ENCODE measurements at regions not wholly inside any gene's neighbourhood (a gene's known extent, or its start where the extent isn't known, plus 50 kb on each side); places are given as distances from the start of the nearest gene placed in this dataset.

- TF ChIP-seq CTCF (IDR thresholded peaks at IDR 0.05; ENCODE audit: poor library complexity), result no peak
- no peak for TF ChIP-seq EZH2 (IDR thresholded peaks at IDR 0.05; ENCODE audit: borderline replicate concordance)
Observed at GRCh38 chr15:31977138-31977537, 53.2 kb upstream of the CHRNA7 start.

Measured in hepatocyte (in vitro differentiated cells).